ENCODE measurements at regions not wholly inside any gene's neighbourhood (a gene's known extent, or its start where the extent isn't known, plus 50 kb on each side); places are given as distances from the start of the nearest gene placed in this dataset.

DNA sequence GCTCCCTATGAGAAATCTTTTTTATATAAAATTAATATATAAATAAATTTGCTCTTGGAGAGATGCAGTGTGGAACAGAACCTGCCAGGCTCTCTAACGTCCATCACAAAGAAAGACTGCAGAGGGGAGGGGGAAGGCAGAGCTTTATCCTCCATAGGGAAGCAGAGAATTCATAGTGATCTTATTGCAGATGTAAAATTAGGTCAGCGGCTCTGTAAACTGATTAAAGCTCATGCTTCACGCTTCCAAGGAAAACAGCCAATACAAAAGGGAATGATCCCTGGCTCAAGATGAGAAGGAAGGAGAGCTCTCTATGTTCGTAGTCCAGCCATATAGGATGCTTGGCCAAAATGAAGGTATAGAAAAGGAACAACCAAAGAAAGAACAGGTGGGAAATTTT is 532.3 kb upstream of the PSMD7 start:
- H3K4me1 ChIP-seq: peaks cover 0 to 10% (median 0%) of the 10 kb centered on the region in 4 donors
- no peak overlapping the region for H3K27ac ChIP-seq
- no peaks in the 10 kb centered on the region for H3K27me3 ChIP-seq
- no peak overlapping the region for H3K4me3 ChIP-seq
- H3K9me3 ChIP-seq: peaks cover 0 to 4% (median under 1%) of the 10 kb centered on the region in 4 donors
- TF ChIP-seq EP300 (IDR thresholded peaks at IDR 0.05) (no peak), POLR2A (IDR thresholded peaks at IDR 0.05) (no peak), CTCF (IDR thresholded peaks at IDR 0.05) (no peak)
- H3K36me3 ChIP-seq: no peaks in the 10 kb centered on the region
- WGBS, 2 donors: 45 to 49% methylated on average over 4 of the region's 4 CpGs
- no peak for DNase-seq (ENCODE audit: low spot score in 2 of 2)

DNA sequence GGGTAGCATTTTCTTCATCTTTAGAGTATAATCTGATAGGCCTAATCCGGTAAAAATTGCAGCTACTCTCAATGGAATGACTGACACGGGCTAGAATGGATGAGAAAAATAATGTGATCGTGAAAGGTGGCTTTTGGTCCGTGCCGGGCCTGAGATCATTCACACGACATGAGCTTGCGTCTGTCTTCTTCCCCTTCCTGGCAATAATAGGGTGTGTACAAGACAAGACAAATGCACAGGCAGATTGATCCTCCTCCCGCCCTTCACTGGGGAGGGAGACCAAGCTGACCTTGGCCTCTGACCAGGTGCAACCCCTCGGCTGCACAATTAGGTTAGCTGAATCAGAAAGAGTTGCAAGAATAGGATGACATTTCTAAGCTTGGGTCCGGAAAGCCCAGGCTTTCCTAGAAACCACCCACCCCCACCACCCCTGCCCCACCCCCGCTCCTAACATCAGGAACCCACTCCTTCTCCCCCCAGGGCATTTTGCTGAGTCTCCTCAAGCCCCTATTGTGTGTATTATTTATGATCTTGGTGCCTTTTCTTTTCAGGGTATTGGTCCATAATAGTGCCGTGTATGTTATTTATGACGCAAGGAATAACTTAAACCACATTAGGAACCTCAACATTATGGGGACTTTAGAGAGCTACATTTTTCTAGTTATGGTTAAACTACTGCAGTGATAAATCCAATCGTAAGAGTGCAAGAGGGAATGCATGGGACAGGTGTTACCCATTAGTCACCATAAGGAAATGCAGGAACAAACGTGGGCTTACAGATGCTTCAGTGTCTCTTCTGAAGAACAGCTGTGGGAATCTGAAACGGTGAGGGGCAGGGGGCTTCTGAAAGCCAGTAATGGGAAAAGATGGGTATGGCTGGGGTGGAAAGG is 540.1 kb upstream of the PSMD7 start:
- Histone ChIP-seq H3K27ac (no peak overlapping the region), H3K27me3 (no peaks in the 10 kb centered on the region), H3K9me3 (peaks cover 0 to 4% (median under 1%) of the 10 kb centered on the region in 4 donors), H3K4me1 (no peaks in the 10 kb centered on the region), H3K4me3 (no peak overlapping the region), H3K36me3 (no peaks in the 10 kb centered on the region)
- 73 to 74% methylated on average over 16 of the region's 16 CpGs for WGBS, 2 donors
- TF ChIP-seq CTCF (IDR thresholded peaks at IDR 0.05): no peak
- no peak for TF ChIP-seq EP300 (IDR thresholded peaks at IDR 0.05)
- no peak for TF ChIP-seq POLR2A (IDR thresholded peaks at IDR 0.05)
- no peak for DNase-seq (ENCODE audit: low spot score in 2 of 2)

DNA sequence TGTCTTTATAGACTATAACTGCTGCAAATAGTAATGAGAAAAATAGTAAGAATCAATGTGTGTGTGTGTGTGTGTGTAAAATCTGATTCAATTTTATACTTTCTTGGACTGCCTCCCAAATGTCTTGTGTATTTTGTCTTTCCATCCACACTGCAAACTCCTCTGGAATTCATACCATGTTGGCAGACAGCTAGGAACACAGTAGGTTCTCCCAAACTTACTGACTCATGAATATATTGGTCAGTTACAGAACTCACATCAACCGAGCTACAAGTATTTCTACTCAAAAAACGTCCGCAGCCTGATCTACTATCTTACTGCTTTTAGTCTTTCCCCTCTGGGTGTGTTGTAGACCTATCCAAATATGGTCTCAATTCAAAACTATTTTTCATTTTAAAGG is 542.7 kb upstream of the PSMD7 start:
- H3K27me3 ChIP-seq: no peaks in the 10 kb centered on the region
- 55 to 81% methylated on average over 3 of the region's 3 CpGs for WGBS, 2 donors

GRCh38 chr16:73750639-73751038 is 546.0 kb upstream of the PSMD7 start:
- WGBS, 2 donors: 59 to 67% methylated on average over 3 of the region's 3 CpGs
- no peak for TF ChIP-seq CTCF (IDR thresholded peaks at IDR 0.05)
- TF ChIP-seq POLR2A (IDR thresholded peaks at IDR 0.05): no peak
- TF ChIP-seq EP300 (IDR thresholded peaks at IDR 0.05): no peak
- H3K4me1 ChIP-seq: no peaks in the 10 kb centered on the region
- no peak for DNase-seq (ENCODE audit: low spot score in 2 of 2)
- H3K9me3 ChIP-seq: no peaks in the 10 kb centered on the region
- H3K4me3 ChIP-seq: no peak overlapping the region
- H3K36me3 ChIP-seq: no peaks in the 10 kb centered on the region
- H3K27ac ChIP-seq: no peak overlapping the region
- H3K27me3 ChIP-seq: no peaks in the 10 kb centered on the region

More for the DNA sequence above, 542.7 kb upstream of the PSMD7 start:
- H3K9me3 ChIP-seq: no peaks in the 10 kb centered on the region
- H3K27ac ChIP-seq: no peak overlapping the region
- no peaks in the 10 kb centered on the region for H3K36me3 ChIP-seq
- TF ChIP-seq CTCF (IDR thresholded peaks at IDR 0.05): no peak
- TF ChIP-seq POLR2A (IDR thresholded peaks at IDR 0.05): no peak
- no peak for TF ChIP-seq EP300 (IDR thresholded peaks at IDR 0.05)
- no peak for DNase-seq (ENCODE audit: low spot score in 2 of 2)
- no peak overlapping the region for H3K4me3 ChIP-seq
- H3K4me1 ChIP-seq: no peaks in the 10 kb centered on the region

DNA sequence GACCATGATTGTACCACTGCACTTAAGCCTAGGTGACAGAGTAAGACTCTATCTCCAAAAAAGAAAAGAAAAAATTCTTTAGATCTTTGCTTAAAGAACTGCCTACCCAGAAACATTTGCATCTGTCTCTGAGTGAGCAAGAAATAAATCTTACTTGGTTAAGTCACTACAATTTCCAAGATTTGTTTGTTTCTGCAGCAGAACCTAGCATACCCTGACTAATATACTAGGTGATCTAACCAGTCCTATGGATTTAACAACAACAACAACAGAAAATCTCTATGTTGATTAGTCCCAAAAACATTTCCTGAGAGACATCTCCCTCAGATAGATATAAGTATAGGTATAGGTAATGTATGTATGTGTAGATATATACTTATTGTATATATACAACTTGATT is 549.3 kb upstream of the PSMD7 start:
- Histone ChIP-seq H3K27me3 (no peaks in the 10 kb centered on the region), H3K4me3 (no peak overlapping the region), H3K36me3 (no peaks in the 10 kb centered on the region), H3K4me1 (no peaks in the 10 kb centered on the region), H3K9me3 (no peaks in the 10 kb centered on the region), H3K27ac (no peak overlapping the region)
- TF ChIP-seq CTCF (IDR thresholded peaks at IDR 0.05): no peak
- TF ChIP-seq POLR2A (IDR thresholded peaks at IDR 0.05): no peak
- TF ChIP-seq EP300 (IDR thresholded peaks at IDR 0.05): no peak
- no peak for DNase-seq (ENCODE audit: low spot score in 2 of 2)

Data from tibial nerve (tissue), 4 donors.